GM21723 (cell line): ENCODE measurements at regions not wholly inside any gene's neighbourhood (a gene's known extent, or its start where the extent isn't known, plus 50 kb on each side); places are given as distances from the start of the nearest gene placed in this dataset.

Experiments
- ATAC-seq: cut with Tn5 transposase; IDR thresholded peaks from one replicate; pipeline ENCODE4 v1.9.1; 2021; ENCODE audit warnings: mild to moderate bottlenecking, moderate library complexity; ENCODE audit not compliant: unreplicated experiment

GRCh38 chr9:18020121-18020745 is 441.4 kb downstream of the SH3GL2 start:
- no peak for ATAC-seq

- no peak for ATAC-seq
Measured at GRCh38 chr9:18022642-18023041, 443.8 kb downstream of the SH3GL2 start.

- no peak for ATAC-seq
Measured at GRCh38 chr9:18023332-18023731, 444.5 kb downstream of the SH3GL2 start.

GRCh38 chr9:18032636-18033035 is 441.3 kb upstream of the ADAMTSL1 start:
- no peak for ATAC-seq

GRCh38 chr9:18036422-18037187 is 437.3 kb upstream of the ADAMTSL1 start:
- ATAC-seq = no peak

GRCh38 chr9:18037981-18038380 is 436.0 kb upstream of the ADAMTSL1 start:
- ATAC-seq = no peak

GRCh38 chr9:18040327-18040726 is 433.6 kb upstream of the ADAMTSL1 start:
- no peak for ATAC-seq

- ATAC-seq = no peak
Measured at GRCh38 chr9:18043978-18044377, 430.0 kb upstream of the ADAMTSL1 start.

GRCh38 chr9:18045326-18045725 is 428.6 kb upstream of the ADAMTSL1 start:
- no peak for ATAC-seq

GRCh38 chr9:18046068-18046467 is 427.9 kb upstream of the ADAMTSL1 start:
- ATAC-seq = no peak

- ATAC-seq = no peak
Measured at GRCh38 chr9:18051638-18052037, 422.3 kb upstream of the ADAMTSL1 start.

- ATAC-seq = no peak
Measured at GRCh38 chr9:18052060-18052459, 421.9 kb upstream of the ADAMTSL1 start.

- ATAC-seq = peak; percentile 31
Measured at GRCh38 chr9:18056269-18056992, 417.5 kb upstream of the ADAMTSL1 start.

- peak; percentile 98 for ATAC-seq
Measured at GRCh38 chr9:18056993-18057369, 417.0 kb upstream of the ADAMTSL1 start.

- no peak for ATAC-seq
Measured at GRCh38 chr9:18058564-18059442, 415.1 kb upstream of the ADAMTSL1 start.

- no peak for ATAC-seq
Measured at GRCh38 chr9:18059447-18059846, 414.5 kb upstream of the ADAMTSL1 start.

- ATAC-seq = no peak
Measured at GRCh38 chr9:18060269-18060934, 413.6 kb upstream of the ADAMTSL1 start.

- no peak for ATAC-seq
Measured at GRCh38 chr9:18061332-18061731, 412.6 kb upstream of the ADAMTSL1 start.

- no peak for ATAC-seq
Measured at GRCh38 chr9:18061856-18062255, 412.1 kb upstream of the ADAMTSL1 start.

GRCh38 chr9:18063856-18064390 is 410.0 kb upstream of the ADAMTSL1 start:
- no peak for ATAC-seq
